Cardiac muscle cell (in vitro differentiated cells and primary cell): ENCODE measurements at regions not wholly inside any gene's neighbourhood (a gene's known extent, or its start where the extent isn't known, plus 50 kb on each side); places are given as distances from the start of the nearest gene placed in this dataset.

Experiments
- DNase-seq, 2 donors: peaks; one replicate each; pipeline versions ENCODE4 v3.0.0 to v3.0.0-alpha.2; 2010 to 2017; ENCODE audit warnings: low read depth in 1 of 2, low spot score in 1 of 2
- H3K27ac ChIP-seq: fragments of 200-600 bp; sonication (generic); 2 replicates; pipeline ENCODE4 v1.5.1; 2016
- H3K27me3 ChIP-seq: fragments of 200-600 bp; sonication (generic); 2 replicates; pipeline ENCODE4 v1.6.0; 2016; ENCODE audit warnings: control low read depth
- H3K36me3 ChIP-seq: fragments of 200-600 bp; sonication (generic); 2 replicates; pipeline ENCODE4 v1.5.1; 2016; ENCODE audit warnings: control low read depth
- H3K4me1 ChIP-seq: fragments of 200-600 bp; sonication (generic); 2 replicates; pipeline ENCODE4 v1.8.1; 2017; ENCODE audit warnings: low read depth, mild to moderate bottlenecking, mixed run types
- H3K4me3 ChIP-seq: fragments of 200-600 bp; sonication (generic); 2 replicates; pipeline ENCODE4 v1.5.1; 2016; ENCODE audit warnings: mild to moderate bottlenecking
- H3K9me3 ChIP-seq: fragments of 200-600 bp; sonication (generic); 2 replicates; pipeline ENCODE4 v1.5.1; 2017; ENCODE audit warnings: low read depth, mild to moderate bottlenecking, control low read depth
- TF ChIP-seq, protein P1 (sequence below): IDR thresholded peaks from 2 replicates; pipeline ENCODE4 v1.5.1; 2012; ENCODE audit warnings: low read depth, mild to moderate bottlenecking, low read length

DNA sequence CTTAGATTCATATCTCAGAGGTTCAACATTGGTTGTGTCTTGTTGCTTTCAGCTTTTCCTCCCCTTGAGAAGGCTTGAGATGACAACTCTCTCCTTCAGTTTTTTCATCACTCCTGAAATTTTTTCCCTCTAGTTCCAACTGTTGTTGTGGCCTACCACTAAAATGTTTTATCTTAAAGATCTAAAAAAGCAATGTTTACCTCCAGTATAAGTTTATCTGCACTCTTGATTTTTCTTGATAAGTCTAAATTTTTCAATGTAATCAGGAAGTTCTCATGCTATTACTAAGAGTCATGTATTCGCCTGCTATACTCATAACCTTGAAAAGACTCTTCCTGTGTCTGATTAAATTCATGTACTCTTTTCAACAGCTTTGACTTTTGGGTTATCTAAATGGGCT, 366.3 kb upstream of the TFPI start:
- H3K9me3 ChIP-seq: no peaks in the 10 kb centered on the region
- no peak overlapping the region for H3K27ac ChIP-seq
- no peak overlapping the region for H3K4me3 ChIP-seq
- TF ChIP-seq, protein P1, sequence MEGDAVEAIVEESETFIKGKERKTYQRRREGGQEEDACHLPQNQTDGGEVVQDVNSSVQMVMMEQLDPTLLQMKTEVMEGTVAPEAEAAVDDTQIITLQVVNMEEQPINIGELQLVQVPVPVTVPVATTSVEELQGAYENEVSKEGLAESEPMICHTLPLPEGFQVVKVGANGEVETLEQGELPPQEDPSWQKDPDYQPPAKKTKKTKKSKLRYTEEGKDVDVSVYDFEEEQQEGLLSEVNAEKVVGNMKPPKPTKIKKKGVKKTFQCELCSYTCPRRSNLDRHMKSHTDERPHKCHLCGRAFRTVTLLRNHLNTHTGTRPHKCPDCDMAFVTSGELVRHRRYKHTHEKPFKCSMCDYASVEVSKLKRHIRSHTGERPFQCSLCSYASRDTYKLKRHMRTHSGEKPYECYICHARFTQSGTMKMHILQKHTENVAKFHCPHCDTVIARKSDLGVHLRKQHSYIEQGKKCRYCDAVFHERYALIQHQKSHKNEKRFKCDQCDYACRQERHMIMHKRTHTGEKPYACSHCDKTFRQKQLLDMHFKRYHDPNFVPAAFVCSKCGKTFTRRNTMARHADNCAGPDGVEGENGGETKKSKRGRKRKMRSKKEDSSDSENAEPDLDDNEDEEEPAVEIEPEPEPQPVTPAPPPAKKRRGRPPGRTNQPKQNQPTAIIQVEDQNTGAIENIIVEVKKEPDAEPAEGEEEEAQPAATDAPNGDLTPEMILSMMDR: no peak
- H3K27me3 ChIP-seq: no peaks in the 10 kb centered on the region
- DNase-seq: no peak
- no peaks in the 10 kb centered on the region for H3K36me3 ChIP-seq
- H3K4me1 ChIP-seq: no peaks in the 10 kb centered on the region

DNA sequence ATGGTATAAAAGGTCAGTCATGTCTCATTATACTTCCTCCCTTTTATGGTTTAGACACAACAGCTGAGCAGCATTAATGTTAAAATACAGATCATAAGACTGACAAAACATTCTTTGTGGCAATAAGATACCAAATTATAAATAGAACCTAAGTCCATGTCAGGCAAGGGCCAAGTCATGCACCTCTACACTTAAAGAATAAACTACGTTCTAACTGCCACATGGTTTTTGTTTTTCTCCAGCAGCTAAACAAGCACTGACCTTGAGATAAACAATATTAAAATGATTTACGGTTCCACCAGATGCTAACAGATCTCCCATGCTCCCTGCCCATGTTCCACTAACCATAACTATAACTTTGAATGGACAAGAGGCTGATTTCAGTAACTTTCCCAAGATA, 368.6 kb upstream of the TFPI start:
- no peak for DNase-seq
- Histone ChIP-seq H3K27ac (no peak overlapping the region), H3K4me3 (no peak overlapping the region), H3K36me3 (no peaks in the 10 kb centered on the region), H3K27me3 (no peaks in the 10 kb centered on the region), H3K4me1 (no peaks in the 10 kb centered on the region), H3K9me3 (no peaks in the 10 kb centered on the region)
- TF ChIP-seq, protein P1: no peak

- Histone ChIP-seq H3K4me3 (no peak overlapping the region), H3K9me3 (no peaks in the 10 kb centered on the region), H3K4me1 (no peaks in the 10 kb centered on the region), H3K27ac (no peak overlapping the region), H3K27me3 (no peaks in the 10 kb centered on the region), H3K36me3 (no peaks in the 10 kb centered on the region)
- DNase-seq: no peak
- TF ChIP-seq, protein P1: no peak
These were observed 367.4 kb upstream of the GULP1 start for GRCh38 chr2:187924293-187924692.

- Histone ChIP-seq H3K4me3 (no peak overlapping the region), H3K9me3 (no peaks in the 10 kb centered on the region), H3K4me1 (no peaks in the 10 kb centered on the region), H3K27ac (no peak overlapping the region), H3K27me3 (no peaks in the 10 kb centered on the region), H3K36me3 (no peaks in the 10 kb centered on the region)
- DNase-seq: no peak
- TF ChIP-seq, protein P1: no peak
These were observed 357.4 kb upstream of the GULP1 start for GRCh38 chr2:187934236-187934635.

- no peak overlapping the region for H3K27ac ChIP-seq
- no peaks in the 10 kb centered on the region for H3K4me1 ChIP-seq
- no peaks in the 10 kb centered on the region for H3K36me3 ChIP-seq
- no peaks in the 10 kb centered on the region for H3K9me3 ChIP-seq
- no peaks in the 10 kb centered on the region for H3K27me3 ChIP-seq
- TF ChIP-seq, protein P1: no peak
- no peak overlapping the region for H3K4me3 ChIP-seq
- no peak for DNase-seq
These were observed 357.0 kb upstream of the GULP1 start for GRCh38 chr2:187934692-187935091.

GRCh38 chr2:187935126-187935525, 356.5 kb upstream of the GULP1 start:
- TF ChIP-seq, protein P1: no peak
- no peaks in the 10 kb centered on the region for H3K9me3 ChIP-seq
- no peaks in the 10 kb centered on the region for H3K36me3 ChIP-seq
- H3K27ac ChIP-seq: no peak overlapping the region
- H3K27me3 ChIP-seq: no peaks in the 10 kb centered on the region
- no peak overlapping the region for H3K4me3 ChIP-seq
- no peak for DNase-seq
- no peaks in the 10 kb centered on the region for H3K4me1 ChIP-seq
